Astrocyte (in vitro differentiated cells and primary cell): ENCODE measurements at regions not wholly inside any gene's neighbourhood (a gene's known extent, or its start where the extent isn't known, plus 50 kb on each side); places are given as distances from the start of the nearest gene placed in this dataset.

Experiments used
- DNase-seq: peaks from one replicate; pipeline ENCODE4 v3.0.0-alpha.2; 2010; ENCODE audit warnings: low read depth
- FAIRE-seq: peaks from 2 replicates; lab custom pipeline; 2011; peaks lifted over from hg19 to GRCh38; lab: Jason Lieb, UNC
- H2AFZ ChIP-seq: 2 replicates; pipeline ENCODE4 v1.6.0; 2012; ENCODE audit warnings: low read depth, low read length, inconsistent platforms
- H3K27ac ChIP-seq: 2 replicates; pipeline ENCODE4 v1.5.1; 2011; ENCODE audit warnings: low read depth, low read length, inconsistent platforms
- H3K27me3 ChIP-seq: 2 replicates; pipeline ENCODE4 v1.6.0; 2011; ENCODE audit warnings: low read length, inconsistent platforms; ENCODE audit not compliant: insufficient read depth
- H3K36me3 ChIP-seq: 2 replicates; pipeline ENCODE4 v1.5.1; 2011; ENCODE audit warnings: low read length, inconsistent platforms; ENCODE audit not compliant: insufficient read depth
- H3K4me1 ChIP-seq: 2 replicates; pipeline ENCODE4 v1.5.1; 2011; ENCODE audit warnings: low read length, inconsistent platforms; ENCODE audit not compliant: insufficient read depth
- H3K4me2 ChIP-seq: 2 replicates; pipeline ENCODE4 v1.6.0; 2012; ENCODE audit warnings: low read length, inconsistent platforms
- H3K4me3 ChIP-seq: 2 replicates; pipeline ENCODE4 v1.5.1; 2011; ENCODE audit warnings: low read depth, mild to moderate bottlenecking, low read length, inconsistent platforms; ENCODE audit not compliant: insufficient read depth
- H3K79me2 ChIP-seq: 2 replicates; pipeline ENCODE4 v1.6.0; 2012; ENCODE audit warnings: mild to moderate bottlenecking, low read length, inconsistent platforms; ENCODE audit not compliant: insufficient read depth
- H3K9ac ChIP-seq: 2 replicates; pipeline ENCODE4 v1.6.0; 2012; ENCODE audit warnings: mild to moderate bottlenecking, low read length, inconsistent platforms
- H3K9me3 ChIP-seq: 2 replicates; pipeline ENCODE4 v1.5.1; 2012; ENCODE audit warnings: low read depth, mild to moderate bottlenecking, low read length, inconsistent platforms; ENCODE audit not compliant: insufficient read depth
- H4K20me1 ChIP-seq: 2 replicates; pipeline ENCODE4 v1.6.0; 2012; ENCODE audit warnings: low read length, inconsistent platforms; ENCODE audit not compliant: insufficient read depth
- H3K27ac Mint-ChIP-seq: one replicate; pipeline ENCODE4 v1.8.0; 2021; ENCODE audit warnings: mild to moderate bottlenecking, mixed read lengths; ENCODE audit not compliant: unreplicated experiment
- H3K27me3 Mint-ChIP-seq: one replicate; pipeline ENCODE4 v1.8.0; 2021; ENCODE audit warnings: low read depth, mixed read lengths; ENCODE audit not compliant: unreplicated experiment
- H3K36me3 Mint-ChIP-seq: one replicate; pipeline ENCODE4 v1.8.0; 2021; ENCODE audit warnings: low read depth, mixed read lengths; ENCODE audit not compliant: unreplicated experiment
- H3K4me1 Mint-ChIP-seq: one replicate; pipeline ENCODE4 v1.8.0; 2021; ENCODE audit warnings: low read depth, mixed read lengths; ENCODE audit not compliant: unreplicated experiment
- H3K4me3 Mint-ChIP-seq: one replicate; pipeline ENCODE4 v1.8.0; 2021; ENCODE audit warnings: mild to moderate bottlenecking, moderate library complexity, mixed read lengths; ENCODE audit not compliant: unreplicated experiment
- H3K9me3 Mint-ChIP-seq: one replicate; pipeline ENCODE4 v1.8.0; 2021; ENCODE audit warnings: mild to moderate bottlenecking, mixed read lengths; ENCODE audit not compliant: unreplicated experiment
- CTCF ChIP-seq: IDR thresholded peaks from 2 replicates; pipeline ENCODE4 v1.5.1; 2011; ENCODE audit warnings: low read depth, mild to moderate bottlenecking, inconsistent platforms, low read length, moderate library complexity; ENCODE audit not compliant: insufficient read depth
- EZH2 ChIP-seq: IDR thresholded peaks from 2 replicates; pipeline ENCODE4 v1.6.1; 2012; ENCODE audit warnings: mild to moderate bottlenecking, low read length, inconsistent platforms; ENCODE audit not compliant: insufficient read depth

GRCh38 chr16:47778106-47778801 lies 317.1 kb downstream of the PHKB start:
- TF ChIP-seq CTCF = no peak
- TF ChIP-seq EZH2 = no peak
- FAIRE-seq = no peak
- H3K79me2 ChIP-seq = no peaks in the 10 kb centered on the region
- no peak overlapping the region for H3K4me3 ChIP-seq
- peak; percentile 7 for DNase-seq
- peaks cover 7% of the 10 kb centered on the region for H3K4me1 Mint-ChIP-seq
- no peaks in the 10 kb centered on the region for H3K36me3 ChIP-seq
- H3K4me2 ChIP-seq = no peak overlapping the region
- H3K27me3 Mint-ChIP-seq = no peaks in the 10 kb centered on the region
- H3K9me3 Mint-ChIP-seq = no peaks in the 10 kb centered on the region
- H3K27me3 ChIP-seq = peaks cover 3% of the 10 kb centered on the region
- peaks cover 2% of the 10 kb centered on the region for H3K36me3 Mint-ChIP-seq
- H3K27ac ChIP-seq = no peak overlapping the region
- H3K9ac ChIP-seq = no peak overlapping the region
- no peaks in the 10 kb centered on the region for H4K20me1 ChIP-seq
- peaks cover 7% of the 10 kb centered on the region for H3K4me1 ChIP-seq
- no peak overlapping the region for H3K4me3 Mint-ChIP-seq
- no peaks in the 10 kb centered on the region for H3K9me3 ChIP-seq
- H3K27ac Mint-ChIP-seq = no peak overlapping the region
- H2AFZ ChIP-seq = no peak overlapping the region

GRCh38 chr16:47777220-47777619 lies 316.1 kb downstream of the PHKB start:
- Histone ChIP-seq H4K20me1 (no peaks in the 10 kb centered on the region), H3K9me3 (no peaks in the 10 kb centered on the region), H3K9ac (no peak overlapping the region), H3K27ac (no peak overlapping the region), H3K4me1 (peaks cover 7% of the 10 kb centered on the region), H3K4me3 (no peak overlapping the region), H3K79me2 (no peaks in the 10 kb centered on the region), H3K27me3 (peaks cover 2% of the 10 kb centered on the region), H3K4me2 (no peak overlapping the region), H3K36me3 (no peaks in the 10 kb centered on the region), H2AFZ (no peak overlapping the region)
- peaks cover 2% of the 10 kb centered on the region for H3K36me3 Mint-ChIP-seq
- peak; percentile 57 for DNase-seq
- H3K27me3 Mint-ChIP-seq = no peaks in the 10 kb centered on the region
- H3K27ac Mint-ChIP-seq = no peak overlapping the region
- peaks cover 7% of the 10 kb centered on the region for H3K9me3 Mint-ChIP-seq
- TF ChIP-seq CTCF = no peak
- TF ChIP-seq EZH2 = no peak
- H3K4me3 Mint-ChIP-seq = no peak overlapping the region
- H3K4me1 Mint-ChIP-seq = peaks cover 7% of the 10 kb centered on the region
- FAIRE-seq = no peak

GRCh38 chr16:47774661-47775060 lies 313.5 kb downstream of the PHKB start:
- Histone ChIP-seq H3K9me3 (no peaks in the 10 kb centered on the region), H4K20me1 (no peaks in the 10 kb centered on the region), H3K27ac (no peak overlapping the region), H3K4me1 (peaks cover 5% of the 10 kb centered on the region), H3K4me2 (no peak overlapping the region), H3K36me3 (no peaks in the 10 kb centered on the region), H3K4me3 (no peak overlapping the region), H3K79me2 (no peaks in the 10 kb centered on the region), H2AFZ (no peak overlapping the region), H3K27me3 (no peaks in the 10 kb centered on the region), H3K9ac (no peak overlapping the region)
- FAIRE-seq (no peak), DNase-seq (no peak)
- TF ChIP-seq CTCF (peak; percentile 8), EZH2 (no peak)
- H3K36me3 Mint-ChIP-seq = peaks cover 2% of the 10 kb centered on the region
- H3K27me3 Mint-ChIP-seq = no peaks in the 10 kb centered on the region
- no peak overlapping the region for H3K4me3 Mint-ChIP-seq
- no peak overlapping the region for H3K27ac Mint-ChIP-seq
- peaks cover 5% of the 10 kb centered on the region for H3K4me1 Mint-ChIP-seq
- H3K9me3 Mint-ChIP-seq = peaks cover 10% of the 10 kb centered on the region
